HG03095 (cell line): ENCODE measurements at regions not wholly inside any gene's neighbourhood (a gene's known extent, or its start where the extent isn't known, plus 50 kb on each side); places are given as distances from the start of the nearest gene placed in this dataset.
A peak's percentile ranks its signal among the peaks of the same experiment; 100 is the strongest.
"Not testable (repeated sequence)": the region's sequence is repeated elsewhere in the genome, so short reads cannot be mapped to it uniquely, and the experiment has no call there.

Experiments
- ATAC-seq: cut with Tn5 transposase; IDR thresholded peaks from one replicate; pipeline ENCODE4 v1.9.1; 2021; ENCODE audit warnings: moderate library complexity; ENCODE audit not compliant: unreplicated experiment

DNA sequence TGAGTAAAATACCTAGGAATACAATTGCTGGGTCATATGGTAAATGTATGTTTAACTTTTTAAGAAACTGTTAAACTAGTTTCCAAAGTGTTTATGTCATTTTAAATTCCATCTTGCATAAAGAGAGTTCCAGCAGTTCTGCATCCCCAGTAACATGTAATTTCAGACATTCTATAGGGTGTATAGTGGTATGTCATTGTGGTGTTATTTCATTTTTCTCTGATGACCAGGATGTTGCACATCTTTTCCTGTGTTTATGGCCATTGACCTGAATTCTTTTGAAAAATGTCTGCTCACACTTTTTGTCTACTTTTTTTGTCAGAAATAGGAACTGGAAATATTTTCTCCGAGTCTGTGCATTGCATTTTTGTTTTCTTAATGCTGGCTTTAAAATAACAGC is 128.9 kb downstream of the TMEM200A start:
- no peak for ATAC-seq

DNA sequence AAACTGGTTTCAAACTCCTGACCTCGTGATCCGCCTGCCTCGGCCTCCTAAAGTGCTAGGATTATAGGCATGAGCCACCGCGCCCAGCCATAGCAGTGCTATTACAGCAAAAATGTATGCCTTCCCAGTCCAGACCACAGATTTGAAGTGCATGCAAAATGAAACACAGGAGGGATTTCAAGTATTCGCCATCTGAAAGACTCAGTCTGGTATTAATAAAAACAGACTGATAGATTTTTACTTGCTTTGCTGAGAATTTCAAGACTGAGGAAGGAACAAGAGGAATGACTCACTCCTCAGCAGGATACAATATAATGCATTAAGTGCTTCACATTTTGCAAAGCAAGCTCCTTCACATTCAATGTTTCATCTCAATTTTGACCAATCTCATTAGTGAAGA is 134.9 kb downstream of the TMEM200A start:
- no peak for ATAC-seq

DNA sequence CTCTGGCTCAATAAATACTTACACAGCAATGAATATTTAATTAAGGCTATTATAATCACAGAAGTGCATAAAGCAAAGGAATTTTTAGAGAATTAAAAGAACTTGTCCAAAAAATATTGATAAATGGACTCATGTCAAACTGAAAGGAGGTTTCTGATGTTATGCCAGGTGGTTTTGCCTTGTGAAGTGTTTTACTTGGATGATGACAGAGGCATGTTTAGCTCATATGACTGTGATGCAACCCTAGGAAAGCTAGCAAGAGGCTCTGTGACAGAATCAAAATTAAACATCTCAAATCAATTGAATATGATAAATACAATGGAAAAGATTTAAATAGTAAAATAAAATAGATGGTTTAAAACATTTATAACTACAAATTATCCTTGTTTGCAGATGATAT is 137.3 kb downstream of the TMEM200A start:
- no peak for ATAC-seq

DNA sequence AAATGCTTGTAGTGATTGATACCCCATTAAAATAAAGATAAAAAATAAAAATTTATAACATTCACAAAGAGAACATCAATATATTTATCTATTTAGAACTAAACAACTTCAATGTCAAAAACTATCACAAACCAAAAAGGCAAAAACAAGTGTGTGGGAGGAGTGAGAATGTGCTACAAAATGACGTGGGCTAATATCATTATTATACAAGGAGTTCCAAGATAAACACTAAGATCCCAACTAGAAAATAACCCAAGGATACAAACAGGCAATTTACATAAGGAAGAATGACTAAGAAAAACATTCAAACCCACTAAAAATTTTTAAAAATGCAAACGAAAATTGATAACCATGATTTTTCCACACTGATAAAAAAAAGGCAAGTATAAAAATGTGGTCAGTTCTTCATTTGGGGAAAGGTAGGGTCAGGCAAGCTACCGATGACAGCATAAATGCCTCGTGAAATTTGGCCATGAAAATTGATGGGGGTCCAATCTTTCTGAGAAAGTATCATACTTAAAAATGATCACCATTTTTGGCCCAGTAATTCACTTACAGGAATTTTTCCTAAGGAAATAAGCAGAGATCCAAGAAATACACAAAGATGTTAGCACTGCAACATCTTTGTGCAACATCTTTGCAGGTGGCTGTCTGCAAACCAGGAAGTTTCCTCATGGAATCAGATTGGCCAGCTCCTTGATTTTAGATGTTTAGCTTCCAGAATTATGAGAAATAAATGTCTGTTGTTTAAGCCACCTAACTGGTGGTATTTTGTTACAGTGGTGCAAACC is 140.2 kb downstream of the TMEM200A start:
- no peak for ATAC-seq

DNA sequence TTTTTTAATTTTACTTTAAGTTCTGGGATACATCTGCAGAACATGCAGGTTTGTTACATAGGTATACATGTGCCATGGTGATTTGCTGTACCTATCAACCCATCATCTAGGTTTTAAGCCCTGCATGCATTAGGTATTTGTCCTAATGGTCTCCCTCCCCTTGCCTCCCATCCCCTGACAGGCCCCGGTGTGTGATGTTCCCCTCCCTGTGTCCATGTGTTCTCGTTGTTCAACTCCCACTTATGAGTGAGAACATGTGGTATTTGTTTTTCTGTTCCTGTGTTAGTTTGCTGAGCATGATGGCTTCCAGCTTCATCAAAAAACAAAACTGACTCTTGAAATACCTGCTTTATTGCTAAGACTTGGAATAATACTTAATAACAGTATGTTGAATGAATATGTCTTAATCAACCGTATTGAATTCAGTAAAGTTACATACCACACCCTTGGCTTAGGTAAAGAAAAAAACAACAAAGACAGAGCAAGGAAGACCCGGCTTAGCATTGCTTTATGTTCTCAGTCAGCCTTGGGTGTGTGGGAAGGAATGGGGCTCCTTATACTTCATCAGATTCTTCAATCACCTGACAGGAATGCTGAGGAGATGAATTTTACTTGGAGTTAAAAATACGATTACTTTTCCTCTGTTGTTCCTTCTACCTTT is 141.3 kb downstream of the TMEM200A start:
- ATAC-seq: not testable (repeated sequence)

DNA sequence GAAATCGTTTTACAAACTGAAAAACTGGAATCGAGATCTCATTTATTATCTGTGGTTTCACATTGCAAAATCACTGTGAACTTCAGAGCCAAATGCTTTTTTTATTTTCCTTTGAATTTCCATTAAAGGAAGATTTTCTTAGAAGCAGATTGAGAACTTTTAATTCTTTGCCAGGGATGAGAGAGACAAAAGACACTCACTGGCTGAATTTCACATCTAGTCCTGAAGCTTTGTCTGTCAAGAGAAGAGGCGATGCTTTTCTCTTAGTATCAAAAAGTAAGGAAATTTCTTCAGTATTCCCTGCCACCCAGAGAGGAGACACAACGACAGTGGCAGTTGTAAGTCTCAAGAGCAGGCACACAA is 141.8 kb downstream of the TMEM200A start:
- no peak for ATAC-seq

DNA sequence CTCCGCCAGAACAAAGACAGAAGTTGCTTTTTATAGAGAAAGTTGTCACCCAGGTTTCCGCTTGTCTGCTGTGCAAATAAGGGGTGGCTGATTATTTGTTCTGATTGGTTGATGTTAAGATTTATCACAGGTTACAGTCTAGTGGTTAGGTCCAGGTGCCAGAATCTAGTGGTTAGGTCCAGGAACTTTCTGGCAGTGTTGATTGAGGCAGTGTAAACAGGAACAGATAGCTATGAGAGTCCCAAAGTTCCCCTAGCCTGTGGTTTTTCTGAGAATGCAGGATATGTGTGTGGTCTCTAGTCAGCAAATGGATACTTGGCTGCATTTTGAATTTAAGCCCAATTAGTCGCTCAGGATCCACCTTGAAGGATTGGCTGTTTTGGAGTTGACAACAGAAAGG is 148.0 kb downstream of the TMEM200A start:
- peak; percentile 66 for ATAC-seq

DNA sequence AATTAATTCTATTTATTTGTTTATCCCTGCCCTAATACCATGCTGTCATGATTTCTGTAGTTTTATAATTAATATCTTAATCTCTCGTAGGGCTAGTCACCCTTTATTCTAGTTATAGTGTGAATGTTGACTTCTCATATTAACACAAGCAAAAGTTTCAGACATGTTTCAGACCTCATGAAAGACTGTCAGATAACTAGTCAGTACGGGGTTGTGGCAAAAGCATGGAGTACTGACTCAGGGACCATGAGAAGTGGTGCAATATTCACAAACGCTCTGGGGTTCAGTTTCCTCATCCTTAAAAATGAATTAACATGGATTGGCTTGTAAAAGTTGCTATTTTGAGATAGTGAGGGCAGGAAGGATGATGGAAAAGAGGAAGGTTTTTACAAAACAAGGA is 148.9 kb downstream of the TMEM200A start:
- no peak for ATAC-seq

DNA sequence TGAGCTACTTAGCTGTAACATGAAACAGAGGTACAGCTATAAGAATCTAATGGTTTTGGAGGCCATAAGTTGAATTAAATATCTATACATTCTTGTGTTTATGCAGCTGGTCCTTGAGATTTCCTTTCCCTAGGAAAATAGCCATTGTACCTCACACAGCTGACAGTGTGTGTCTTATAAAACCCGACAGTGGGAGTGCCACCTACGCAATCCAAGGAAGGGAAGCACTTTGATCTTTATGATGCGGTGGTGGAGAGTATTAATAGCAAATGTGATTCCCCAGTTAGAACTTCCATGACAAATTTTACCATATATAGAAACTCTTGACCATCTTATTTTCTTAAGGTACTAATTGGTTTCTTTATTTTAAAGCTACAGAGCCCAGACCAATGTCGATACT is 149.5 kb downstream of the TMEM200A start:
- no peak for ATAC-seq

DNA sequence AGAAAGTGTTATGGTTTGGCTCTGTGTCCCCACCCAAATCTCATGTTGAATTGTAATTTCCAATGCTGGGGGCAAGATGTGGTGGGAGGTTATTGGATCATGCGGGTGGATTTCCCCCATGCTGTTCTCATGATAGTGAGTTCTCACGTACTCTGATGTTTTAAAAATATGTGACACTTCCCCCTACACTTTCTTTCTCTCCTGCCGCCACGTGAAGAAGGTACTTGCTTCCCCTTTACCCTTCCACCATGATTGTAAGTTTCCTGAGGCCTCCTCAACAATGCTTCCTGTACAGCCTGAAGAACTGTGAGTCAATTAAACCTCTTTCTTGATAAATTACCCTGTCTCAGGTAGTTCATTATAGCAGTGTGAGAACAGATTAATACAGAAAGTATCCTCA is 150.8 kb downstream of the TMEM200A start:
- no peak for ATAC-seq

DNA sequence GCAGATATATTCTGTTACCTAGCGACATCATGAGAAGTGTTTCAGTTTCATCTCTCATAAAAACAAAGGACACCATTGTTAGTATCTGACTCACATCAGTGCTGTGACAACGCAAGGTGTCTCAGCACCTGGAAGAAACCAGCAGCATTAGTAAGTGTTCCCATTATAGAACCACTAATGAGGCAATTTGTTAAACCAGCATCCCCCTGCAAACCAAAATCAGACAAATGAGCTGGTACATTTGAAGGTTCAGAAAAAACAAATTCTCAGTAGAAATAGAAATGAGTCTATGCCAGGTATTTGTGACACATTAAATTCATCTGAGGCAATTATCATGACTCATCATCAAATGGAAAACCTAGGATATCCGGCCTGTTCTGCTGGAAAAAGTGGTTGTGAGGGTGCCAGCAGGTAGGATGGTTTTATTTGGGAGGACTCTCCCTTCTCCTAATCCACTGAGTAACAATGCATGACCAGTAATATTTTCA is 151.7 kb downstream of the TMEM200A start:
- peak; percentile 83 for ATAC-seq

DNA sequence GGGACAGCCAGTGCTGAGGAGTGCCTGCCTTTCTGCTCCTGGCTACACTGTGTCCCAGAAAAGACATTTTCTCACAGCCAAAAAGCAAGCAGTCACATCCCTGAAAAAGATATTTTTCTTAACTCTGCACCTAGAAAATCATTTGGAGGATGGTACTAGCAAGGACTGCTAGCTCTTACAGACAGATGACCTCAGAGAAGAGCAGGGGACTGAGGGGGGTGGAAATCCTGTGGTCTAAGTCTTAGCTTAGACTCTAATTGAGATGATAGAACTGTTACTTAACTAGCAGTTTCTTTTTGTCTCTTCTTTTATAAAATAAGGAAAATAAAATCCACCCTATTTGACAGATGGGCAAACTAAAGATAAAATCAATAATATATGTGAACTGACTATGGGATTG is 152.8 kb downstream of the TMEM200A start:
- ATAC-seq: no peak

DNA sequence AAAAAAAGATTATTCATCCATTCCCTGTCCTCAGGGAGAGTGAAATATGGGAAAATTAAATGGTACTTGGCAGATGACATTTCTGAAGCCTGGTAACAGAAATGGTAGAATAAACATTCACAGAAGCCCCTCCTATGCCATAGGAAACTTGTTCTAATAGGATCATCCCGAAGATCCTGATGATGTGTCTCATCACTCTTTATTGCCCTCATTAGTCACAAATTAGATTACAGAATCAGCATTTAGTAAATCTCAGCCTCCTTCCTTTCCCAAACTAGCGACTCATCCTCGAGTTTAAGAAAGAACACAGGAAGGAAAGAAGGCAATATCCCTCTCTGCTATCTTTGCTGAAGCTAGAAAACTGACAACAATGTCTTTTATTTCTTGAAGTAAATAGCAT is 154.4 kb downstream of the TMEM200A start:
- no peak for ATAC-seq

DNA sequence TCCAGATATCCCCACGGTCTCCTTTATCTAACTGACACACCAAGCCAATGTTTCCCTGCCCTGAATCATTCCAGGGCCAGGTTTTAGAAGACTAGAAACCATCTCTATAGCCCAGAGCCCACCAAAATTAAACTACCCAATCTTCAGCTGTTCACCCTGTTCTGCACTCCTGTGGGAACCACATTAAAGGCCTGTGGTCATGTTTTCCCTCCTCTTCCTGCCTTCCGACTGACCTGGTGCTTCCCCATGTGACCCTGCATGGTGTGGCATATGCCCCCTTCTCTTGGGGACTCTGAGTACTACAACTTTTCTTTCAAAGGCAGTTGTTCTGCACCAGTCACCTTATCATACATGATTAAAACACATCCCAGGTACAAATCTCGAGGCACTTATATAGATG is 155.0 kb downstream of the TMEM200A start:
- ATAC-seq: no peak

DNA sequence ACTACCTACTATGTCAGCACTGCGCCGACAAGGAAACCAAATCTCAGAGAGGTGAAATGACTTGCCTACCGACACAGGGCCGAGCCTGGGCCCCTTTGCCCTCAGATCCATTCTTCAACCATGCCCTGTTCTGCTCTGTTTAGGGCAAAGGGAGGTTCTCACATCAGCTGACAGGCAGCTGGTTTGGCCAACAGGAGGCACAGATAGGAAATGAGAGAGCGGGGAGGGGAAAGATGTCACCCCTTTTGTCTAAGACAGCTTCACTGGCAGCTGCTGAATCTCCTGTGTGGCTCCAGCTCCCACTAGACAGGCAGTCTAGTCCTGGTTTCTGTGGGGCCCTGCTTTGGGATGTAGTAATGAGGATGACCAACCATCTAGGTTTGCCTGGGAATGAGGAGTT is 158.7 kb downstream of the TMEM200A start:
- ATAC-seq: no peak

DNA sequence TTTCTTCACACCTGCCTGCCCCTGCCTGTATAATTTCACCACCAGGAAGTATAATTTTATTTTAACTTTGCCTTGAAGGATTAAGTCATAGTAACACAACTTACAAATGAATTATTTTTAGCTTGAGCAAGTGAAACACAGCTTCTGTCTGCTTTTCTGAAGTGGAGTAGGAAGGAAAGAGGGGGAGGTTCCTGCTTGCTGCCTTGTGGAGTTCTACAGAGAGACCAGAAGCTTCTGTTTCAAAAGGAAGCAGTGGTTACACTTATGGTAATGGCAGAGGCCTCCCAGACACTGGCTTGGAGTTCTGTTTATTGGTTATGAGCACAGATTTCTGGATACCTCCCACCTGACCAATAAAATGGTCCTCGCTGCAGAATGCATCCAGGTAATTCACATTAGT is 159.6 kb downstream of the TMEM200A start:
- peak; percentile 65 for ATAC-seq

DNA sequence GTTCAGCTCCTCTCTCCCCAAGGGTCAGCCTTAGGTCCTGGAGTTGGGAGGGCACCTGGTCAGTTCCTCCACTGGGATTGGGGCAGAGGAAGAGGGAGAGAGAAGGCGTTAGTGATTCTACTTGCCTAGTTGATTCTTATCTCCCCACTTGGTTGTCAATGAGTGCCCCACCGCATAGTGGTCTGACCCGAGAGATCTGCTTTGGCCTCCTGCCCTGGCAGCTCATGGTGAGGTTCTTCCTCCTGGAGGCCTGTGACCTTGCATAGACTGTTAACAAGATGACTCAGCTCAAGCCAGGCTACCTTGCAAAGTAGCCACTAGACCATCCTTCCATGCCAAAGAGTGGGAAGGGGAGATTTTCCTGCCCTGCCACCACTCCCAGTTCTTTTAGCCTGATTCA is 160.6 kb downstream of the TMEM200A start:
- no peak for ATAC-seq

DNA sequence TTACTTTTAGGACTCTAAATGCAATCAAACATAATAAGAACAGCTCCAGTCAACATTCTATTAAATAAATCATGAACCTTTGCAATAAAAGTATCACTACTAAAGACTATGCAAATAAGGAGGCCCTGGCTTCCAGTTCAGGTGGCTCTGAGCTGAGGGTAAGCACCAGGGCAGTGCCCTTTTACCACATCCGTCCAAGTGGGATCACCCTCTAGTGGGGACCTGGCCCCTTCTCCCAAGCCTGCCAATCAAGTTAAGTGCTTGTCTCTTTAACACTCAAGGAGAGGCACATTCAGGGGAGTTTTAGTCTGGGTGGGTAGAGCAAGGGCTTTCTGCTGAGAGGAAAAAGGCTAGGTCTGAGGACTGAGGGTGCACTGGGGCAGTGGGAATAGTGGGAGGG is 161.4 kb downstream of the TMEM200A start:
- no peak for ATAC-seq

DNA sequence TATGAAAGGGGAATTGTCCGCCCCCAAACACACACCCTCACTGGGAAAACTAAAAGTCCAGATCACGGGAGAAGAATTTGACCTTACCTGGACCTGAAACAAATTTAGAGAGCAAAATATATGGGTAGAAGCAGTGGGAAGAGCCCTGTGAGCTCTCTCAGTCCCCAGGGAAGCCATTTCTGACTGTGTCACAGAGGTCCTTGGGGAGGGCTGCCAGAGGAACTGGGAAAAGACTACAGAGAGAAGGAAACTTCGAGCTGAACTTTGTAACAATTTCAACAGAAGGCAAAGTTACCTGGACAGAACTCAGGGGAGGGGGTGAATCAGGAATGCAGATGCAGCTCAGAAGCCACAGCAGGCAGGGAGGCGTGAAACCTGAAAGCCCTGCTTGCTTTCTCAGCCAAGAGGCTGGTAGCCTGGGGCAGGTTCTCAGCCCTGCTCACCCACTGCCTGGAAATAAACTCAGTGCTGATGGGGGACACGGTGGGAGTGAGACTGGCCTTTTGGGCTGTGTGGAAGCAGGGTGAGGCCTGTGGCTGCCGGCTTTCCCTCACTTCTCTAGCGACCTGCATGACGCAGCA is 163.8 kb downstream of the TMEM200A start:
- ATAC-seq: no peak

DNA sequence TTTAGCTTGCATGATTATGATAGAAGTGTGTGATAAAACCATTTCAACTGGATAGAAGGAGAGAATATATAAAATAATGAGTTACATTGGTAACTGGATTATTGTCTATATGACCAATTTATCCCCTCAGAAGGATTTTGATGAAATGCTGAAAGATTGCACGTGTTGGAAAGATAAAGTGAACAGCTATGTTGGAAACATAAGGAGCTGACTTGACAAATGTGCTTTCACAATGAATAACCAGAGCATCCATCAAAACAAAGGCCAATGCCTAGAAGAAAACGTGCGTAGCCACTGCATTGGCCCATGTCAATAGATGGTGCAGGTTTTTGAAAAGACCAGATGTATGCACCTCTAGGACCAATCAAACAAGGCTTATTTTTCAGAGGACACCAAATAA is 168.8 kb downstream of the TMEM200A start:
- no peak for ATAC-seq

DNA sequence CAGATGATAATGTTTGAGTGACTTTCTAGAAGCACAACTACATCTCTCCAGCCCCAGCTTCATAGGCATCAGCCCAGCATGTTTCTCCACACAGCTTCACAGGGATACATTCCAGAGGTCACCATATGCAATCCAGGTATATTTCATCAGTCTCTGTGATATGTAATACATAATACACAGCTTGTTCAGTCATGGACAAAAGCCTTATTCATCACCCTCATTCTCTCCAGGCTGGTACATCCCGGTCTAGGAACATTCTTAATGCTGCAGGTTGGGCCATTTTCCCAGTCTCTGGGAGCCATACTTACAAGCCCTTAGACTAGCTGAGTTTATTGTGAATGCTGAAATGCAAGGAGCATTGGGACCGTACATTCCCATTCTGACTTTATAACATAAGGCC is 169.4 kb downstream of the TMEM200A start:
- ATAC-seq: no peak

DNA sequence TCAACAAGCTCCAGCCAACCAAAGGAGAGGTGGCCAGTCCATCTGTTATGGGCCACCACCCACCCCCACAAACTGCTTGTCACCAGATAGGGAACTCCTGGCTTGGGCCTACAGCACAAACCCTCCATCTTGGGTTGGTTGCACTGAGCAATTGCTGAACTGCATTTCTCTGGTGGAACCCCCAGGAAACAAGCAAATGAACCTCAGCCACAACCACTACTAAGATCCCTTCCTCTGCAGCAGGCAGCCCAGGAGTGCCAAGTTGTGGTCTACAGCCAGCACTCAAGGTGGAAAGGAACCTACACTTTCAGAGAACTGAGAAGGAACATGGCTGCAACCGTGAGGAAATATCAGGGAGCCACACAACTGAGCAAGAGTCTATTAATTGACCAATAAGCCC is 171.6 kb downstream of the TMEM200A start:
- no peak for ATAC-seq
